Trophoblast cell (in vitro differentiated cells and primary cell): ENCODE measurements at regions not wholly inside any gene's neighbourhood (a gene's known extent, or its start where the extent isn't known, plus 50 kb on each side); places are given as distances from the start of the nearest gene placed in this dataset.

Experiments used
- DNase-seq, 2 donors: peaks; one replicate each; pipeline ENCODE4 v3.0.0-alpha.2; 2016
- H2AFZ ChIP-seq: 2 replicates; pipeline ENCODE4 v1.6.1; 2013; ENCODE audit warnings: low read length, moderate library complexity, mild to moderate bottlenecking; ENCODE audit not compliant: insufficient read depth, poor library complexity
- H2AK5ac ChIP-seq: 2 replicates; pipeline ENCODE4 v1.6.1; 2013; ENCODE audit warnings: mild to moderate bottlenecking, low read length
- H2BK120ac ChIP-seq: 2 replicates; pipeline ENCODE4 v1.6.1; 2013; ENCODE audit warnings: low read length, mild to moderate bottlenecking, moderate library complexity; ENCODE audit not compliant: insufficient read depth, poor library complexity
- H2BK12ac ChIP-seq: 2 replicates; pipeline ENCODE4 v1.6.1; 2013; ENCODE audit warnings: mild to moderate bottlenecking, low read length, moderate library complexity
- H2BK5ac ChIP-seq: 2 replicates; pipeline ENCODE4 v1.6.1; 2013; ENCODE audit warnings: low read length, low read depth, moderate library complexity, mild to moderate bottlenecking; ENCODE audit not compliant: poor library complexity
- H3K14ac ChIP-seq: 2 replicates; pipeline ENCODE4 v1.6.1; 2013; ENCODE audit warnings: mild to moderate bottlenecking, low read length
- H3K18ac ChIP-seq: 2 replicates; pipeline ENCODE4 v1.6.1; 2013; ENCODE audit warnings: mild to moderate bottlenecking, low read length
- H3K23ac ChIP-seq: 2 replicates; pipeline ENCODE4 v1.6.1; 2013; ENCODE audit warnings: low read length
- H3K27ac ChIP-seq: 2 replicates; pipeline ENCODE4 v1.5.1; 2013; ENCODE audit warnings: low read depth, mild to moderate bottlenecking, inconsistent platforms, low read length, moderate library complexity
- H3K27me3 ChIP-seq: 2 replicates; pipeline ENCODE4 v1.6.1; 2013; ENCODE audit warnings: inconsistent platforms, mild to moderate bottlenecking, low read length, moderate library complexity; ENCODE audit not compliant: insufficient read depth
- H3K36me3 ChIP-seq, 2 experiments: 1 replicate in 1 of 2; 2 replicates in 1 of 2; pipeline ENCODE4 v1.6.1; 2013; ENCODE audit warnings: low read length in 2 of 2, mild to moderate bottlenecking in 2 of 2, moderate library complexity in 1 of 2; ENCODE audit not compliant: insufficient read depth in 2 of 2, control insufficient read depth in 1 of 2
- H3K4ac ChIP-seq: 2 replicates; pipeline ENCODE4 v1.6.1; 2013; ENCODE audit warnings: low read depth, mild to moderate bottlenecking, low read length, moderate library complexity
- H3K4me1 ChIP-seq, 2 experiments: 1 replicate in 1 of 2; 2 replicates in 1 of 2; pipeline ENCODE4 v1.6.1; 2013; ENCODE audit warnings: low read length in 2 of 2, mild to moderate bottlenecking in 2 of 2, moderate library complexity in 1 of 2; ENCODE audit not compliant: insufficient read depth in 2 of 2, control insufficient read depth in 1 of 2
- H3K4me2 ChIP-seq: 2 replicates; pipeline ENCODE4 v1.6.1; 2013; ENCODE audit warnings: inconsistent platforms, mild to moderate bottlenecking, low read length, moderate library complexity
- H3K4me3 ChIP-seq: 2 replicates; pipeline ENCODE4 v1.5.1; 2013; ENCODE audit warnings: mild to moderate bottlenecking, low read depth, low read length, inconsistent platforms
- H3K79me1 ChIP-seq: one replicate; pipeline ENCODE4 v1.6.1; 2013; ENCODE audit warnings: low read length
- H3K79me2 ChIP-seq: 2 replicates; pipeline ENCODE4 v1.6.1; 2013; ENCODE audit warnings: low read length, mild to moderate bottlenecking; ENCODE audit not compliant: control insufficient read depth, insufficient read depth, poor library complexity
- H3K9ac ChIP-seq: 2 replicates; pipeline ENCODE4 v1.6.1; 2013; ENCODE audit warnings: mild to moderate bottlenecking, low read length
- H3K9me3 ChIP-seq: 2 replicates; pipeline ENCODE4 v1.6.1; 2013; ENCODE audit warnings: low read depth, mild to moderate bottlenecking, control low read depth, inconsistent platforms, low read length; ENCODE audit not compliant: insufficient read depth
- H4K12ac ChIP-seq: 2 replicates; pipeline ENCODE4 v1.6.1; 2013; ENCODE audit warnings: low read depth, mild to moderate bottlenecking, low read length, moderate library complexity
- H4K8ac ChIP-seq: 2 replicates; pipeline ENCODE4 v1.6.1; 2013; ENCODE audit warnings: low read depth, mild to moderate bottlenecking, low read length, moderate library complexity
- H4K91ac ChIP-seq: one replicate; pipeline ENCODE4 v1.6.1; 2013; ENCODE audit warnings: low read depth, mild to moderate bottlenecking, low read length, moderate library complexity
- WGBS: extraction: QIAGEN DNeasy Blood & Tissue Kit; methylation state at CpG from one replicate; pipeline ENCODE4 v1.1.7; 2013; ENCODE audit warnings: missing lambda C conversion rate; ENCODE audit not compliant: insufficient read length, insufficient coverage; ENCODE audit errors: extremely low coverage; 5-methylcytosine and 5-hydroxymethylcytosine counted together

GRCh38 chr13:104143760-104144416, 1077.7 kb upstream of the SLC10A2 start:
- no peaks in the 10 kb centered on the region for H3K4me1 ChIP-seq
- H3K79me1 ChIP-seq = no peaks in the 10 kb centered on the region
- H3K4ac ChIP-seq = no peak overlapping the region
- no peak overlapping the region for H3K14ac ChIP-seq
- H3K27me3 ChIP-seq = no peaks in the 10 kb centered on the region
- H3K4me3 ChIP-seq = no peak overlapping the region
- WGBS = no CpG with 5 or more reads among the region's 9 CpGs
- H2AFZ ChIP-seq = no peak overlapping the region
- H2BK5ac ChIP-seq = no peak overlapping the region
- no peak overlapping the region for H3K23ac ChIP-seq
- H2BK120ac ChIP-seq = no peak overlapping the region
- no peak overlapping the region for H4K91ac ChIP-seq
- no peaks in the 10 kb centered on the region for H3K36me3 ChIP-seq
- H4K8ac ChIP-seq = no peak overlapping the region
- H3K18ac ChIP-seq = no peak overlapping the region
- no peak overlapping the region for H3K9ac ChIP-seq
- H3K79me2 ChIP-seq = no peaks in the 10 kb centered on the region
- H2BK12ac ChIP-seq = no peak overlapping the region
- H3K9me3 ChIP-seq = peaks cover 2% of the 10 kb centered on the region
- no peak overlapping the region for H4K12ac ChIP-seq
- DNase-seq = no peak
- H3K27ac ChIP-seq = no peak overlapping the region
- H3K4me2 ChIP-seq = no peak overlapping the region
- no peak overlapping the region for H2AK5ac ChIP-seq

GRCh38 chr13:104140552-104140951, 1074.3 kb upstream of the SLC10A2 start:
- Histone ChIP-seq H4K8ac (no peak overlapping the region), H3K27ac (no peak overlapping the region), H3K79me1 (no peaks in the 10 kb centered on the region), H2AK5ac (no peak overlapping the region), H3K79me2 (no peaks in the 10 kb centered on the region), H3K18ac (no peak overlapping the region), H4K12ac (no peak overlapping the region), H3K36me3 (no peaks in the 10 kb centered on the region), H3K4ac (no peak overlapping the region), H4K91ac (no peak overlapping the region), H2BK12ac (no peak overlapping the region), H3K4me2 (no peak overlapping the region), H3K23ac (no peak overlapping the region), H3K9ac (no peak overlapping the region), H3K9me3 (no peaks in the 10 kb centered on the region), H3K14ac (no peak overlapping the region), H2BK5ac (no peak overlapping the region), H2BK120ac (no peak overlapping the region), H3K4me1 (no peaks in the 10 kb centered on the region), H3K4me3 (no peak overlapping the region), H2AFZ (no peak overlapping the region), H3K27me3 (no peaks in the 10 kb centered on the region)
- no peak for DNase-seq
- WGBS = no CpG with 5 or more reads among the region's 2 CpGs

GRCh38 chr13:104137416-104137815, 1071.2 kb upstream of the SLC10A2 start:
- Histone ChIP-seq H3K79me1 (no peaks in the 10 kb centered on the region), H3K14ac (no peak overlapping the region), H3K79me2 (no peaks in the 10 kb centered on the region), H3K18ac (no peak overlapping the region), H3K9me3 (no peaks in the 10 kb centered on the region), H3K27me3 (no peaks in the 10 kb centered on the region), H4K12ac (no peak overlapping the region), H4K8ac (no peak overlapping the region), H2BK12ac (no peak overlapping the region), H3K4me2 (no peak overlapping the region), H3K23ac (no peak overlapping the region), H3K4me1 (no peaks in the 10 kb centered on the region), H3K36me3 (no peaks in the 10 kb centered on the region), H3K27ac (no peak overlapping the region), H2AFZ (no peak overlapping the region), H2BK5ac (no peak overlapping the region), H3K4ac (no peak overlapping the region), H4K91ac (no peak overlapping the region), H2AK5ac (no peak overlapping the region), H3K4me3 (no peak overlapping the region), H3K9ac (no peak overlapping the region), H2BK120ac (no peak overlapping the region)
- no peak for DNase-seq
- WGBS = no CpG with 5 or more reads among the region's 6 CpGs

GRCh38 chr13:104132849-104133248, 1066.6 kb upstream of the SLC10A2 start:
- no peak overlapping the region for H3K9ac ChIP-seq
- H3K4me2 ChIP-seq = no peak overlapping the region
- no peak overlapping the region for H2BK12ac ChIP-seq
- no peaks in the 10 kb centered on the region for H3K36me3 ChIP-seq
- no peak overlapping the region for H3K23ac ChIP-seq
- no peak overlapping the region for H2BK5ac ChIP-seq
- H3K14ac ChIP-seq = no peak overlapping the region
- H3K27ac ChIP-seq = no peak overlapping the region
- H3K4ac ChIP-seq = no peak overlapping the region
- H3K79me1 ChIP-seq = no peaks in the 10 kb centered on the region
- no peak overlapping the region for H4K8ac ChIP-seq
- WGBS = no CpG with 5 or more reads among the region's 5 CpGs
- no peak overlapping the region for H4K91ac ChIP-seq
- no peaks in the 10 kb centered on the region for H3K4me1 ChIP-seq
- no peak overlapping the region for H2AFZ ChIP-seq
- no peak overlapping the region for H3K4me3 ChIP-seq
- no peak overlapping the region for H2AK5ac ChIP-seq
- no peaks in the 10 kb centered on the region for H3K27me3 ChIP-seq
- no peak overlapping the region for H4K12ac ChIP-seq
- no peak overlapping the region for H2BK120ac ChIP-seq
- no peak overlapping the region for H3K18ac ChIP-seq
- H3K9me3 ChIP-seq = no peaks in the 10 kb centered on the region
- no peaks in the 10 kb centered on the region for H3K79me2 ChIP-seq
- no peak for DNase-seq
